ENCODE measurements at regions not wholly inside any gene's neighbourhood (a gene's known extent, or its start where the extent isn't known, plus 50 kb on each side); places are given as distances from the start of the nearest gene placed in this dataset.

- FAIRE-seq = no peak
- intact Hi-C loops (cut with DNase I) = no loop called here
- WGBS, 2 donors = 53 to 66% methylated on average over 4 of the region's 4 CpGs
- no peaks in the 10 kb centered on the region for H3K9me3 ChIP-seq
- no peak overlapping the region for H3K4me3 ChIP-seq
- no peak for DNase-seq
- H3K27ac ChIP-seq = no peak overlapping the region
- no peaks in the 10 kb centered on the region for H3K4me1 ChIP-seq
- H3K27me3 ChIP-seq = no peaks in the 10 kb centered on the region
- TF ChIP-seq CTCF (IDR thresholded peaks at IDR 0.05) = no peak
- ATAC-seq = no peak
- no peaks in the 10 kb centered on the region for H3K36me3 ChIP-seq
Measured at GRCh38 chr9:106590759-106591505, 272.0 kb upstream of the ZNF462 start.

- WGBS, 2 donors = 61 to 74% methylated on average over 7 of the region's 7 CpGs
- intact Hi-C loops (cut with DNase I) = no loop called here
- no peaks in the 10 kb centered on the region for H3K36me3 ChIP-seq
- H3K4me3 ChIP-seq = no peak overlapping the region
- H3K27ac ChIP-seq = no peak overlapping the region
- no peak for ATAC-seq
- H3K9me3 ChIP-seq = no peaks in the 10 kb centered on the region
- FAIRE-seq = no peak
- no peak for DNase-seq
- no peaks in the 10 kb centered on the region for H3K27me3 ChIP-seq
- H3K4me1 ChIP-seq = no peaks in the 10 kb centered on the region
- TF ChIP-seq CTCF (IDR thresholded peaks at IDR 0.05) = no peak
Measured at GRCh38 chr9:106593201-106593600, 269.8 kb upstream of the ZNF462 start.

- no peaks in the 10 kb centered on the region for H3K27me3 ChIP-seq
- H3K4me1 ChIP-seq = no peaks in the 10 kb centered on the region
- no peak for TF ChIP-seq CTCF (IDR thresholded peaks at IDR 0.05)
- no peak overlapping the region for H3K27ac ChIP-seq
- intact Hi-C loops (cut with DNase I) = no loop called here
- 55 to 65% methylated on average over 4 of the region's 4 CpGs for WGBS, 2 donors
- FAIRE-seq = no peak
- H3K4me3 ChIP-seq = no peak overlapping the region
- ATAC-seq = no peak
- no peaks in the 10 kb centered on the region for H3K9me3 ChIP-seq
- H3K36me3 ChIP-seq = no peaks in the 10 kb centered on the region
- no peak for DNase-seq
Measured at GRCh38 chr9:106596984-106597383, 266.0 kb upstream of the ZNF462 start.

- no peak for TF ChIP-seq CTCF (IDR thresholded peaks at IDR 0.05)
Measured at GRCh38 chr9:106600955-106601560, 261.9 kb upstream of the ZNF462 start.

GRCh38 chr9:106602344-106602743, 260.6 kb upstream of the ZNF462 start:
- intact Hi-C loops (cut with DNase I) = no loop called here
- Histone ChIP-seq H3K27ac (no peak overlapping the region), H3K9me3 (no peaks in the 10 kb centered on the region), H3K4me3 (no peak overlapping the region), H3K36me3 (no peaks in the 10 kb centered on the region), H3K4me1 (no peaks in the 10 kb centered on the region), H3K27me3 (no peaks in the 10 kb centered on the region)
- no peak for ATAC-seq
- no peak for FAIRE-seq
- no peak for DNase-seq
- WGBS, 2 donors = 42 to 46% methylated on average over 1 of the region's 1 CpG
- TF ChIP-seq CTCF (IDR thresholded peaks at IDR 0.05) = no peak

More at GRCh38 chr9:106600955-106601560, 261.9 kb upstream of the ZNF462 start:
- ATAC-seq (no peak), DNase-seq (no peak), FAIRE-seq (no peak)
- no peaks in the 10 kb centered on the region for H3K4me1 ChIP-seq
- WGBS, 2 donors = 52 to 61% methylated on average over 4 of the region's 4 CpGs
- H3K27ac ChIP-seq = no peak overlapping the region
- H3K9me3 ChIP-seq = no peaks in the 10 kb centered on the region
- H3K4me3 ChIP-seq = no peak overlapping the region
- H3K36me3 ChIP-seq = no peaks in the 10 kb centered on the region
- intact Hi-C loops (cut with DNase I) = no loop called here
- H3K27me3 ChIP-seq = no peaks in the 10 kb centered on the region
